Right lung (tissue), 2 donors: ENCODE measurements at regions not wholly inside any gene's neighbourhood (a gene's known extent, or its start where the extent isn't known, plus 50 kb on each side); places are given as distances from the start of the nearest gene placed in this dataset.
"Not testable (repeated sequence)": the region's sequence is repeated elsewhere in the genome, so short reads cannot be mapped to it uniquely, and the experiment has no call there.

Experiments used
- DNase-seq, 2 donors: peaks; one replicate each; pipeline ENCODE4 v3.0.0-alpha.2; 2013

DNA sequence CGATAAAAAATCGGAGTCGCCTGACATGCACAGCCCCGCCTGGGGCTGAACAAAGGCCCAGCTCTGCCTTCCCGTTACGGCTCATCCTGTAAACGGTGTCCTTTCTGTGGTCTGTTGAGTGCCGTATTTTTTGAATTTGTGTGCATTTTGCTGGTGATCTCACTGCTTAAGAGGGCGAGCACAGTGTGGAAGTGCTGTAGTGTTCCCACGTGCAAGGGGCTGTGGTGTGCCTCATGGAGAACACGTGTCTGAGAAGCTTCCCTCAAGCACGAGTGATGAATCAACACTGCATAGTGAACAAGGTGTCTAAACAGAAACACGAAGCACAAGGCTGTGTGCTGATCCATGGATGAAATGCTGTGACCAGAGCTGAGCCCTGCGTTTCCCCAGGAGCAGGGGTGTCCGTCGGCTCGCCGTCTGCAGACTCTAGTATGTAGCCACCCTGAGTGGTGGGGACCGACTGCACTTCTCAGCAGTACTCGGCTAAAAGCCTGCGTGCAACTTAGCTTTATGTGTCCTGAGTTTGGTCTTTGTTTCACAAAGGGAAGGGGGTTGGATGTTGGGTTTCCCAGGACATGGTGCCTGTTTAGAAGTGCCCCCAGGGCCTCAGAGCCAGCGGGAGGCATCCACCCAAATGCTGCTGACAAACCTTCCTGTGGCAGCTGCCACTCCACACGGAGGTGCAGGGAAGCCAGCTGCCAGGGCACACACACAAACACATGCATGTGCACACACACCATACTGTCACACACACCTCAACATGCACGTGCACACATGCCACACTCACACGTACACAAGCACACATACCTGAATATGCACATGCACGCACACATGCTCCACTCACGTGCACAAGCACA lies 77.2 kb upstream of the IRX4 start:
- no peak for DNase-seq

GRCh38 chr5:1959231-1959630 lies 76.5 kb upstream of the IRX4 start:
- DNase-seq = no peak

DNA sequence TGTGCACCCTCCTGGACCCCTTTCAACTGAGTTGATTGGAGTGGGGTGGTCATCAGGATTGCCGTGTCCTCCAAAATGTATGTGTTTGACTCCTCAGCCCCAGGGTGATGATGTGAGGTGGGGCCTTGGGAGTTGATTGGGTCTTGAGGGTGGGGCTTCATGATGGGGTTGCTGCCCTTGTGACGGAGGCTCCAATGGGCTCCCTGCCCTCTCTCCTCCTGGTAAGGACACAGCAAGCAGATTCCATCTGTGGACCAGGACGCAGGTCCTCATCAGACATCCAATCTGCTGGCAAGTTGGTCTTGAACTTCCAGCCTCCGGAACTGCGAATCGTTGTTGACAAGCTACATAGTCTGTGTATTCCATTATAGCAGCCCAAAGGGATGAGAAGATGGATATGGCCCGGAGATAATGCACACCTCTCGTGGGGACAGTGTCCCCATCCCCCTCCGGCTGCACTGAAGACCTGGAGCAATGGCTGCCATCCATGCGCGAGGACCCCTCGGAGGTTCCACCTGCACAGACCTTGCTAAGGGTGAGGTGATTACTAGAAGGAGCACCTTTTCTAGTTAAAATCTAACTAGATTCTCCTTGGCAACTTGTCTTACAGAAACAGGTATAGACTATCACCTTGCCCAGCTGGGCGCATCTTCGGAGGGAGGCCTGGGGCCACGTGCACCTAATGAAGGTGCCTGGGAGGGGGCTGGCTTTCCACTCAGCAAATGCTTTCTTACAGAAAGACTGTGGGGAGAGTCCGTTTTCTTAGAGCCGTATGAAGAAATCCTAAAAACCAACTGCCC lies 75.7 kb upstream of the IRX4 start:
- no peak for DNase-seq

- no peak for DNase-seq
These were observed 72.9 kb upstream of the IRX4 start for GRCh38 chr5:1955586-1955985.

DNA sequence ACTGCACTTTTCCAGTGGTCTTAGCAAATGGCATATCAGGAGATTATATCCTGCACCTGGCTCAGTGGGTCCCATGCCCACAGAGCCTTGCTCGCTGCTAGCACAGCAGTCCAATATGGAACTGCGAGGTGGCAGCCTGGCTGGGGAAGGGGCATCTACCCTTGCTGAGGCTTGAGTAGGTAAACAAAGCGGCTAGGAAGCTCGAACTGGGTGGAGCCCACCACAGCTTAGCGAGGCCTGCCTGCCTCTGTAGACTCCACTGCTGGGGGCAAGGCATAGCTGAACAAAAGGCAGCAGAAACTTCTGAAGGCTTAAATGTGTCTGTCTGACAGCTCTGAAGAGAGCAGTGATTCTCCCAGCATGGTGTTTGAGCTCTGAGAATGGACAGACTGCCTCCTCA lies 71.0 kb upstream of the IRX4 start:
- DNase-seq = not testable (repeated sequence)

DNA sequence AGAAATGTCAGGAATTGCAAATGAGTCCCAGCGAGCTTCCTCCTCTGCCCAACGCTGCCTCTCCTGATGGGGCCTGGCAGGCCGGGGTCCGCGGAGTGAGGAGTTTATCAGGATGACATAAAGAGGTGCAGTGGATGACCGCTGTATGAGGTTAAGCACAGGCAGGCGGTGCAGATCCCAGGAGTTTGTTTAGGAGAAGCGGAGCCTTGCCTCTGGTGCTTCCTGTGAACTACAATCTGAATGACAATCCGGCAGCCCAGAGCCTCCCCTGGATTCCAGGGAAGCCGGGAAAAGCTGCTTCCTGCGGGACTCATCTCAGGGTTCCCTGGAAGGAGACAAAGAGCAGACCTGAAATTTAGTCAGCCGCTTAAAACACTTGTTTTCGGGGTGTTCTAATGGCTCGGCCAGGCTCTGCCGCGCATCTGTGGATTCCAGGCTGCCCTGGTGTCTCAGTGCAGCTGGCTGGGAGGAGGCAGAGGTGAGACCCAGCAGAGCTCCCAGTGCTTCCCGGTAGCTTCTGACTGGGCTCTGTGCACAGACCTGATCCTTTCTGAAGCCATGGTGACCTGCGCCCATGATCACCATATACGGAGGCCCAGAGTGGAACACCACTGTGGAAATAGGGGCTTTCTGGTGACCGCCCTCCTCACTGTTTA lies 69.8 kb upstream of the IRX4 start:
- DNase-seq = no peak

GRCh38 chr5:1952021-1952420 lies 69.3 kb upstream of the IRX4 start:
- DNase-seq = no peak

- no peak for DNase-seq
These were observed 68.6 kb upstream of the IRX4 start for GRCh38 chr5:1951165-1951816.

GRCh38 chr5:1950708-1951103 lies 68.0 kb upstream of the IRX4 start:
- no peak for DNase-seq

GRCh38 chr5:1950096-1950707 lies 67.5 kb upstream of the IRX4 start:
- DNase-seq = no peak

DNA sequence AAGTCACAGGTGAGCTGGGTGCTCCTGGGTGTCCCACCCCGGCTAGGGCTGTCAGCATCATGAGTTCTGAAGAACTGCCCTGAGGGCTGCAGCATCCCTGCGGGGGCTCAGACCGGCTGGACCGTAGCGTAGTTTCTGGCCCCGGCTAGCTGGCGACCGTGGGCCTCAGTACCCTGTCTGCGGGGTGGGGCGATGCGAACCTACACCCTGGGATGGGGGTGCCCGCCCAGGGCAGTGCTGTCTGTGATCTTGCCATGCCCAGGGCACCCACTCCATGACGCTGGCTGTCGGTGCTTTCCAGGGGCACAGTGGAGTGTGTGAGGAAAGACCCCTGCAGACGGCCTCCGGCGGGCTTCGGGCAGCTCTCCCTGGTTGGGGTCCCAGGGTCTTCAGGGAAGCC lies 66.5 kb upstream of the IRX4 start:
- no peak for DNase-seq

- DNase-seq = no peak
These were observed 66.0 kb upstream of the IRX4 start for GRCh38 chr5:1948663-1949191.

- no peak for DNase-seq
These were observed 65.4 kb upstream of the IRX4 start for GRCh38 chr5:1948111-1948510.

DNA sequence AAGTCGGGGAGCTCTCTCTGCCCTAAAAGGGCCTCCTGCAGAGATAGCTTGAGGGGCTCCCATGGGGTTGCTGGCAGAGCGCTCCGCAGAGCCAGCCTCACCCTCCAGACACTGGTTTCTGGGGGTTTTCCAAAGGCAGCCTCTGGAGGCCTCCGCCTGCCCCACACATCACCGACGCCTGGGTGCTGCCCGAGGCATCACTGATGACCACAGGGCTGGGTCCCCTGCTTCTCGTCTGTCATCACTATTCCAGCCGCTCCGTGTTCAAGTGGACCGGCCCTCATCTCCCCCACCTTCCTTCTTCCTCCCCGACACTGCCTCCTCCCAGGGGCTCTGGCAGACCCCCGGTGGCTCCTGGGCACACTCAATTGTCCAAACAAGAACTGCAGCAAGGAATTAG lies 64.1 kb upstream of the IRX4 start:
- DNase-seq = no peak

DNA sequence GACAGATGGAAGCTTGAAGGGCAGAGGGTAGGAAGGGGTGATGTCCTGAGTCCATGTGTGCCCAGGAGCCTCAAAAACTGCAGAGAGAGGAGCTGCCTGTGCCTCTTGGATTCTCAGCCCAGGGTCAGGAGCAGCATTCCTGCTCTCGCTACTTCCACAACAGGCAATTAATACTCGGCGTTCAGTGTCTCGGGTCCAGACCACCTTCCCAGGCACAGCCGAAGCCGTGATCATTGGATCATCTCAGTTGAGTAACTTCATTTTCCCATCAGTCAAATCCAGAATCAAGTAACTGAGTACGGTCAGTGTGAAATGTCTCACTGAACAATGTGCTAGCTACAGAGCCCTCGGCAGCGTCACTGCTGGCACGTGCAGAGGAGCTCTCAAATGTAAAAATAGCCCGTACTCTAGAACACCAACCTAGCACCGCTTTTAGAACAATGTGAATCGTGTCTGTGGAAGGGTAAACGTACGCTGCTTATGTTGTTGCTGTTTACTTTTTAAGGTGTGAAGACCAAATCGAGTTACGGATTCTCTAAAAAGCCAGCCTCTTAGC lies 63.5 kb upstream of the IRX4 start:
- DNase-seq = no peak

DNA sequence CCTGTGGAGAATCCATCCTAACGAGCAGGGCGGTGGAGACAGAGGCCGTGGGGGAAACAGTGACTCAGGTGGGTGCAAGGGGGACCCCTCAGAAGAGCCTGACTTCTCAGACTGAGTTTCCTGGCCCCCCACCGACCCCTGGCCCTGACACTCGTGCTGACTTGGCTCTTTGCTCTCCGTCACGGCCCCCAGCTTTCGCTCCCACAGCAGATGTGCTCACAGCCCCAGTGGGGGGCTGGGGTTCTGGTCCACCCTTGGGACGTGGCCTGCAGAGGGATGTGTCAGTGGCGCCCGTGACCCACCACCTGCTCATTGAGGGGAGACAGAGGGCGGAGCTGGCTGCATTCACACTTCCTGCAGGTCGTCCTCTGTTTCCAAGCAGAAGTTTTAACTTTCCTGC lies 62.9 kb upstream of the IRX4 start:
- no peak for DNase-seq

- no peak for DNase-seq
These were observed 61.7 kb upstream of the IRX4 start for GRCh38 chr5:1944408-1944807.

DNA sequence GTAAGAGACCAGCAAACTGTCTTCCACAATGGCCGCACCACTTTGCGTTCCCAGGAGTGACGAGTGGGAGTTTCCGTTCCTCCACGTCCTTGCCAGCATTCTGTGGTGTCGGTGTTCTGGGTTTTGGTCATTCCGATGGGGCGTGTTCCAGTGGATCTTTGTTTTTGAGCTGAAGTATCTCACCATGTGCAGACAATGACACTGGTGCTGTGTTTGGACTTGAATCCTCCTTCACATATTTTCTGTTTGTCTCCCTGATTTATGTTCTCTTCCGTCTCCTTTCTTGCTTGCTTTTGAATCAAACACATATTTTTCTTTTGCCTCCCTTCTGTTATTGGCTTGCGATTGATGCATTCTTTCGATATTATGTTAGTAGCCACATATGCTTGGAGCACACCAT lies 60.8 kb upstream of the IRX4 start:
- no peak for DNase-seq

DNA sequence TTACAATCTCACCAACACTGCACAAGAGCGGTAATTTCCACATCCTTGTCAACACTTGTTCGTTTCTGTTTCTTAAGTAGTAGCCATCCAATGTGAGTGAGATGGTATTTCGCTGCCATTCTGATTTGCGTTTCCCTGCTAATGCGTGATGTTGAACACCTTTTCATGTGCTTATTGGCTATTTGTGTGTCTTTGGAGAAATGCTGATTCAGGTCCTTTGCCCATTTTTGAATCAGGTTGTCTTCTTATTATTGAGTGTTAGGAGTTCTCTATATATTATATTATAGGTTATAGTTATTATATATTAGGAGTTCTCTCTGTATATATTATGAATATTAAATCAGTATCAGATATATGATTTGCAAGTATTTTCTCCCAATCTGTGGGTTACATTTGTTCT lies 59.9 kb upstream of the IRX4 start:
- no peak for DNase-seq

GRCh38 chr5:1942158-1942557 lies 59.4 kb upstream of the IRX4 start:
- DNase-seq = no peak

- DNase-seq = no peak
These were observed 56.5 kb upstream of the IRX4 start for GRCh38 chr5:1939256-1939655.
